ENCODE measurements at regions not wholly inside any gene's neighbourhood (a gene's known extent, or its start where the extent isn't known, plus 50 kb on each side); places are given as distances from the start of the nearest gene placed in this dataset.

- TF ChIP-seq POLR2A (IDR thresholded peaks at IDR 0.05) (no peak), CTCF (IDR thresholded peaks at IDR 0.05) (no peak)
Measured at GRCh38 chr20:40512591-40512990, 176.4 kb downstream of the MAFB start.

All from ovary (tissue), 3 donors.